ENCODE measurements at regions not wholly inside any gene's neighbourhood (a gene's known extent, or its start where the extent isn't known, plus 50 kb on each side); places are given as distances from the start of the nearest gene placed in this dataset.

DNA sequence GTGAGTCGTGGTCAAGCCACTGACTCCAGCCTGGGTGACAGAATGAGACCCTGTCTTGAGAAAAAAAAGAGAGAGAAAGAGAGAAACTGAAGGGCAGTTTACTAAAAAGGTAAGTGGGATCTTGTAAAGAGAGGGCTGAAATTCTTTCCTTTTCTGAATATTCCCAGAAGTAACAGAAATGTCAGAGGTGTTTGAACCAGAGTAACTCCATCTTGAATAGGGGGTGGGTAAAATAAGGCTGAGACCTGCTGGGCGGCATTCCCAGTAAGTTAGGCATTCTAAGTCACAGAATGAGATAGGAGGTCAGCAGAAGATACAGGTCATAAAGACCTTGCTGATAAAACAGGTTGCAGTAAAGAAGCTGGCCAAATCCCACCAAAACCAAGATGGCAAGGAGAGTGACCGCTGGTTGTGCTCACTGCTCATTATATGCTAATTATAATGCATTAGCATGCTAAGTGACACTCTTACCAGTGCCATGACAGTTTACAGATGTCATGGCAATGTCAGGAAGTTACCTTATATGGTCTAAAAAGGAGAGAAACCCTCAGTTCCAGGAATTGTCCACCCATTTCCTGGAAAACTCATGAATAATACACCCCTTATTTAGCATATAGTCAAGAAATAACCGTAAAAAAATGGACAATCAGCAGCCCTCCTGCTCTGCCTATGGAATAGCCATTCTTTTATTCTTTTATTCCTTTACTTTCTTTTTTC, 1334.3 kb upstream of the ZEB2 start:
- Histone ChIP-seq H3K36me3 (no peaks in the 10 kb centered on the region), H3K27ac (no peak overlapping the region), H3K4me3 (replicated peaks in 1 of 3) (no peak overlapping the region), H3K4me1 (no peaks in the 10 kb centered on the region), H3K27me3 (no peaks in the 10 kb centered on the region), H3K9me3 (no peaks in the 10 kb centered on the region)
- DNase-seq = no peak
- no peak for TF ChIP-seq POLR2A (IDR thresholded peaks at IDR 0.05)
- TF ChIP-seq, protein P1, sequence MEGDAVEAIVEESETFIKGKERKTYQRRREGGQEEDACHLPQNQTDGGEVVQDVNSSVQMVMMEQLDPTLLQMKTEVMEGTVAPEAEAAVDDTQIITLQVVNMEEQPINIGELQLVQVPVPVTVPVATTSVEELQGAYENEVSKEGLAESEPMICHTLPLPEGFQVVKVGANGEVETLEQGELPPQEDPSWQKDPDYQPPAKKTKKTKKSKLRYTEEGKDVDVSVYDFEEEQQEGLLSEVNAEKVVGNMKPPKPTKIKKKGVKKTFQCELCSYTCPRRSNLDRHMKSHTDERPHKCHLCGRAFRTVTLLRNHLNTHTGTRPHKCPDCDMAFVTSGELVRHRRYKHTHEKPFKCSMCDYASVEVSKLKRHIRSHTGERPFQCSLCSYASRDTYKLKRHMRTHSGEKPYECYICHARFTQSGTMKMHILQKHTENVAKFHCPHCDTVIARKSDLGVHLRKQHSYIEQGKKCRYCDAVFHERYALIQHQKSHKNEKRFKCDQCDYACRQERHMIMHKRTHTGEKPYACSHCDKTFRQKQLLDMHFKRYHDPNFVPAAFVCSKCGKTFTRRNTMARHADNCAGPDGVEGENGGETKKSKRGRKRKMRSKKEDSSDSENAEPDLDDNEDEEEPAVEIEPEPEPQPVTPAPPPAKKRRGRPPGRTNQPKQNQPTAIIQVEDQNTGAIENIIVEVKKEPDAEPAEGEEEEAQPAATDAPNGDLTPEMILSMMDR (IDR thresholded peaks at IDR 0.05) = no peak
- intact Hi-C loops (cut with DNase I) = no loop called here
- 92 to 94% methylated on average over 4 of the region's 4 CpGs for WGBS, 2 donors

DNA sequence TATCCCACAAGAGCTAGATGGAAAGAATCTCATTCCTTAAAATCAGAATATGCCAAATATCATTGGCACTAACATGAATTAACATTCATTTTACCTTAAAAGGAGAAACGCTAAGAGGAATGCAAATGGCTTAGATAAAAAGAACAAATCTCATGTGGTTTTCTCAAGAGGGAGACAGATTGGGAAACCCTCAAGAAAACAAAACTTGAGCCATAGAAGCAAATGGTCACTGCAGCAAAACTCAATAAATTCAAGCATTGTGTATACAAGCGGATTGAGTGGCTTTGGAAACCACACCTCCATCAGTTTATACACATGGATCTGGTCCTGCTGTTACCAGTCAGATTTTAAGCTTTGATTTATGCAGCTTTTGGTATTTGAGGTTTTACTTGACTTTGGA, 1331.8 kb upstream of the ZEB2 start:
- intact Hi-C loops (cut with DNase I) = no loop called here
- WGBS, 2 donors = 77 to 82% methylated on average over 2 of the region's 2 CpGs
- no peaks in the 10 kb centered on the region for H3K27me3 ChIP-seq
- H3K36me3 ChIP-seq = no peaks in the 10 kb centered on the region
- H3K27ac ChIP-seq = no peak overlapping the region
- no peaks in the 10 kb centered on the region for H3K9me3 ChIP-seq
- H3K4me3 ChIP-seq (replicated peaks in 1 of 3) = no peak overlapping the region
- no peaks in the 10 kb centered on the region for H3K4me1 ChIP-seq
- DNase-seq = no peak
- TF ChIP-seq, protein P1 (IDR thresholded peaks at IDR 0.05) = no peak
- TF ChIP-seq POLR2A (IDR thresholded peaks at IDR 0.05) = no peak

DNA sequence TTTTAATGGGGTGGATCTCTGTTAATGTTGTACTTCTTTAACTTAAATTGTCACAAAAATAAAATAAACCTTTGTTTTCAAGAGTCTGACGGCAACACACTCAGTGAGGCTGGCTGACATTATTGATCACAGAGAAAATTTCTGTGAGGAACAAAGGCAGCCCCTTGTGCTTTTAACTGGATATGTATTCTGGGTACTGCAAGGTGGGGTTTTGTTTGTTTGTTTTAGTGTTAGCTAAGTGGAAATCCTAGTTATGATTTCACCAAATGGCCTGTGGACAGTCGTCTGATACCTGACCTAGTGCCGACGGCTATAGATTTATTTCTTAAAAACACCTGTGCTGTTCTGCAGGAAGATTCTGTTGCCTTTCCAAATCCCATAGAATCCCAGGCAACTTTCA, 1329.5 kb upstream of the ZEB2 start:
- TF ChIP-seq, protein P1 (IDR thresholded peaks at IDR 0.05) = no peak
- no peak for TF ChIP-seq POLR2A (IDR thresholded peaks at IDR 0.05)
- H3K27me3 ChIP-seq = no peaks in the 10 kb centered on the region
- H3K36me3 ChIP-seq = no peaks in the 10 kb centered on the region
- 85 to 87% methylated on average over 4 of the region's 4 CpGs for WGBS, 2 donors
- no peak overlapping the region for H3K27ac ChIP-seq
- H3K4me1 ChIP-seq = no peaks in the 10 kb centered on the region
- H3K4me3 ChIP-seq (replicated peaks in 1 of 3) = no peak overlapping the region
- no peaks in the 10 kb centered on the region for H3K9me3 ChIP-seq
- intact Hi-C loops (cut with DNase I) = no loop called here
- DNase-seq = no peak

DNA sequence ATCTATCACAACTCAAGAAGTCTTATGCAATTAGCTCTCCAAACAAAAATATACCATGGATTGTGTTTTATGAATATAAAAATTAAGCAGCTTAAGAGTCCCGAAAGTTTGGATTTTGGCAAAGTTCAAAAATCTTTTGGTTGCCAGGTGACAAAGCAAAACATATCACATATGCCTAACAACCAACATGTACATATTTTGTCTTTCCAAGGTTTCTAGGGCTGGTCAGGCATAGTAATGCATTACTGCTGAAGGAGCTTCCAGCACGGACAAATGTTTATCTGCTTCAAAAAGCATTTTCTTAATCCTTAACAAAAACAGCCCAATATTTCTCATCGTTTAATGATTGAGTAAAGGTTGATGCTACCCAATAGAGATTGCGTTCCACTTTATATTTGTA, 1327.1 kb upstream of the ZEB2 start:
- H3K36me3 ChIP-seq = no peaks in the 10 kb centered on the region
- intact Hi-C loops (cut with DNase I) = no loop called here
- TF ChIP-seq, protein P1 (IDR thresholded peaks at IDR 0.05) = no peak
- no peak for TF ChIP-seq POLR2A (IDR thresholded peaks at IDR 0.05)
- no peak overlapping the region for H3K27ac ChIP-seq
- H3K27me3 ChIP-seq = no peaks in the 10 kb centered on the region
- WGBS, 2 donors = 80 to 90% methylated on average over 4 of the region's 4 CpGs
- DNase-seq = no peak
- no peak overlapping the region for H3K4me3 ChIP-seq (replicated peaks in 1 of 3)
- no peaks in the 10 kb centered on the region for H3K9me3 ChIP-seq
- no peaks in the 10 kb centered on the region for H3K4me1 ChIP-seq

DNA sequence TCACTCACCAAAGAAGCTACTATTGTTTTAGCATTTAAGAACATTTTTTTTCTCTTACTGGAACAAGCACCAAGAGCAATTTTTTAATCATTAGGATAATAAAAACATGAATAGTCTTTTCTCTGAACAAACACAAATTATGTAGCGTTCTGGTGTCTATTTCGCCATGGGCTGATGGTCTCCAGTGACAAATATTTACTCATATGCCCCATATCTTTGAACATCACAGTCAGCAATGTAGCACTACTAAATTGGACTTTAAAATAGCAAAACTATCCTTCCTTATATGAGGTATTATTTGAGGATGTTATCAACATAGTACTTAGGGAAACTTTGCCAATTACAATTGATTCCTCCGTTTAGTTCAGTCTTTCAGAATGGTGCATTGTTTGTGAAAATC, 1326.0 kb upstream of the ZEB2 start:
- TF ChIP-seq, protein P1 (IDR thresholded peaks at IDR 0.05) = no peak
- TF ChIP-seq POLR2A (IDR thresholded peaks at IDR 0.05) = no peak
- intact Hi-C loops (cut with DNase I) = no loop called here
- H3K27me3 ChIP-seq = no peaks in the 10 kb centered on the region
- WGBS, 2 donors = 85 to 89% methylated on average over 3 of the region's 3 CpGs
- DNase-seq = no peak
- no peak overlapping the region for H3K4me3 ChIP-seq (replicated peaks in 1 of 3)
- no peaks in the 10 kb centered on the region for H3K36me3 ChIP-seq
- H3K27ac ChIP-seq = no peak overlapping the region
- no peaks in the 10 kb centered on the region for H3K9me3 ChIP-seq
- no peaks in the 10 kb centered on the region for H3K4me1 ChIP-seq
